Smooth muscle cell (in vitro differentiated cells): ENCODE measurements at regions not wholly inside any gene's neighbourhood (a gene's known extent, or its start where the extent isn't known, plus 50 kb on each side); places are given as distances from the start of the nearest gene placed in this dataset.

Experiments
- DNase-seq: peaks from one replicate; lab custom pipeline; 2025; ENCODE audit not compliant: unreplicated experiment; lab: John Stamatoyannopoulos, UW
- H2AFZ ChIP-seq: fragments of 200-600 bp; sonication (generic); 2 replicates; pipeline ENCODE4 v1.6.0; 2016; ENCODE audit warnings: antibody characterized with exemption, low read depth, mild to moderate bottlenecking
- H3F3A ChIP-seq: fragments of 200-600 bp; sonication (generic); 2 replicates; pipeline ENCODE4 v1.6.0; 2017; ENCODE audit warnings: antibody characterized with exemption, low read depth
- H3K27ac ChIP-seq: fragments of 200-600 bp; sonication (generic); 2 replicates; pipeline ENCODE4 v1.5.1; 2016; ENCODE audit warnings: low read depth, mild to moderate bottlenecking
- H3K27me3 ChIP-seq: fragments of 200-600 bp; sonication (generic); 2 replicates; pipeline ENCODE4 v1.6.1; 2016; ENCODE audit warnings: low read depth, mild to moderate bottlenecking
- H3K36me3 ChIP-seq: fragments of 200-600 bp; sonication (generic); 2 replicates; pipeline ENCODE4 v1.5.1; 2016; ENCODE audit warnings: low read depth
- H3K4me1 ChIP-seq: fragments of 200-600 bp; sonication (generic); 2 replicates; pipeline ENCODE4 v1.5.1; 2016; ENCODE audit warnings: low read depth
- H3K4me2 ChIP-seq: fragments of 200-600 bp; sonication (generic); 2 replicates; pipeline ENCODE4 v1.6.0; 2016; ENCODE audit warnings: mild to moderate bottlenecking
- H3K4me3 ChIP-seq: fragments of 200-600 bp; sonication (generic); 2 replicates; pipeline ENCODE4 v1.5.1; 2016; ENCODE audit warnings: mild to moderate bottlenecking
- H3K79me2 ChIP-seq: fragments of 200-600 bp; sonication (generic); 2 replicates; pipeline ENCODE4 v1.6.0; 2016; ENCODE audit warnings: low read depth, mild to moderate bottlenecking
- H3K9ac ChIP-seq: fragments of 200-600 bp; sonication (generic); 2 replicates; pipeline ENCODE4 v1.6.0; 2016; ENCODE audit warnings: low read depth
- H3K9me3 ChIP-seq: fragments of 200-600 bp; sonication (generic); replicated peaks from 2 replicates; pipeline ENCODE4 v1.5.1; 2016; ENCODE audit warnings: low read depth
- H4K20me1 ChIP-seq: fragments of 200-600 bp; sonication (generic); 2 replicates; pipeline ENCODE4 v1.6.0; 2016; ENCODE audit warnings: low read depth
- WGBS: methylation state at CpG from one replicate; pipeline ENCODE4 v1.1.7; 2016; ENCODE audit warnings: low lambda C conversion rate; 5-methylcytosine and 5-hydroxymethylcytosine counted together
- TF ChIP-seq, protein P1 (sequence below): fragments of 200-600 bp; sonication (generic); IDR thresholded peaks from 2 replicates; pipeline ENCODE4 v1.5.1; 2017; ENCODE audit warnings: borderline replicate concordance, mild to moderate bottlenecking, antibody characterized with exemption; ENCODE audit not compliant: insufficient read depth, poor library complexity, severe bottlenecking

DNA sequence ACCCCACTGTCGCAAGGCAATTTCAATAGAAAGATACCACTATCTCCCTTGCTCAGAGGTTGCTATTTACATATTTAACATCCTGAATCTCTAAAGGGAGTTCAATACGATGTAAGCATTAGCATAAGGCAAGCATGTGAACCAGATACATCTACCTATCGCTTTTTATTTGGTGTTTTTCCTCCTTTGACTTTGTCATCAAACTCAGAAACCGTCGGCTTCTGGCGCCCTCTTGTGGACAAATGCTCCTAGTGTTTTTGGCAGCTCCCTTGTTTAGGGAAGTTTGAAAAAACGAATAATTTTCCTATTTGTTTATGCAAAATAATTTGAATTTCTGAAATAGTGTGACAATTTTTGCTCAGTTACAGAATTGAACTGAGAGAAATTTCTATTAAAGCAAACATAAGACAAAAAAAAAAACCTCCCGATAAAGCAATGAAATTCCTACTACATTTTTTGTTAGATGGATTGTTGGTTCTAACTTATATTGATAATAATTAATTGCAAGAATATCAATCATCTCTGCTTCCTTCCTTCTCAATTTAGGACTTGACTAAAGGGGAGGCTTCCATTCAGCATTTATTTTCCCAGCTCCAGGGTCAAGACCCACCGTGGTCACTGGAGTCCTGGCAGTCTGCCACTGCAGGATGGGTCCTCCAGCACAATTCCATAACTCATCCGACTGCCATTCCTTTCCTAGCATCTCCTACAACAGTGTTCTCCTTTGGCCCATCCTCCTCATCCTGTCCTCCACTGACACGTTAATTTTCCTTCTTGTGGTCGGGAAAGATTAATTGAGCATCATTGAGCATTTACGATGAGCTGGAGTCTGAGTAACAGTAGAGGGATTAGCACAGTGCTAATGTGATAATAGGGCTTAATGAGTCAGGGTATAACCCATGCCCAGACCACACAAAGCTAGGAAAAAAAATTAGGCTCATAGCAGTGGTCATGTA lies 131.8 kb upstream of the CHD1 start:
- peak overlapping the region; percentile 75 for H3K4me2 ChIP-seq
- peak overlapping the region; percentile 66 for H2AFZ ChIP-seq
- 25% methylated on average over 13 of the region's 13 CpGs for WGBS
- no peaks in the 10 kb centered on the region for H4K20me1 ChIP-seq
- no peaks in the 10 kb centered on the region for H3F3A ChIP-seq
- no peaks in the 10 kb centered on the region for H3K36me3 ChIP-seq
- H3K9me3 ChIP-seq, result no peaks in the 10 kb centered on the region
- H3K4me1 ChIP-seq, result no peaks in the 10 kb centered on the region
- DNase-seq, result peak; percentile 23
- TF ChIP-seq, protein P1, sequence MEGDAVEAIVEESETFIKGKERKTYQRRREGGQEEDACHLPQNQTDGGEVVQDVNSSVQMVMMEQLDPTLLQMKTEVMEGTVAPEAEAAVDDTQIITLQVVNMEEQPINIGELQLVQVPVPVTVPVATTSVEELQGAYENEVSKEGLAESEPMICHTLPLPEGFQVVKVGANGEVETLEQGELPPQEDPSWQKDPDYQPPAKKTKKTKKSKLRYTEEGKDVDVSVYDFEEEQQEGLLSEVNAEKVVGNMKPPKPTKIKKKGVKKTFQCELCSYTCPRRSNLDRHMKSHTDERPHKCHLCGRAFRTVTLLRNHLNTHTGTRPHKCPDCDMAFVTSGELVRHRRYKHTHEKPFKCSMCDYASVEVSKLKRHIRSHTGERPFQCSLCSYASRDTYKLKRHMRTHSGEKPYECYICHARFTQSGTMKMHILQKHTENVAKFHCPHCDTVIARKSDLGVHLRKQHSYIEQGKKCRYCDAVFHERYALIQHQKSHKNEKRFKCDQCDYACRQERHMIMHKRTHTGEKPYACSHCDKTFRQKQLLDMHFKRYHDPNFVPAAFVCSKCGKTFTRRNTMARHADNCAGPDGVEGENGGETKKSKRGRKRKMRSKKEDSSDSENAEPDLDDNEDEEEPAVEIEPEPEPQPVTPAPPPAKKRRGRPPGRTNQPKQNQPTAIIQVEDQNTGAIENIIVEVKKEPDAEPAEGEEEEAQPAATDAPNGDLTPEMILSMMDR, result peak; percentile 96
- H3K27ac ChIP-seq, result peak overlapping the region; percentile 82
- no peak overlapping the region for H3K4me3 ChIP-seq
- no peaks in the 10 kb centered on the region for H3K79me2 ChIP-seq
- no peaks in the 10 kb centered on the region for H3K27me3 ChIP-seq
- no peak overlapping the region for H3K9ac ChIP-seq

DNA sequence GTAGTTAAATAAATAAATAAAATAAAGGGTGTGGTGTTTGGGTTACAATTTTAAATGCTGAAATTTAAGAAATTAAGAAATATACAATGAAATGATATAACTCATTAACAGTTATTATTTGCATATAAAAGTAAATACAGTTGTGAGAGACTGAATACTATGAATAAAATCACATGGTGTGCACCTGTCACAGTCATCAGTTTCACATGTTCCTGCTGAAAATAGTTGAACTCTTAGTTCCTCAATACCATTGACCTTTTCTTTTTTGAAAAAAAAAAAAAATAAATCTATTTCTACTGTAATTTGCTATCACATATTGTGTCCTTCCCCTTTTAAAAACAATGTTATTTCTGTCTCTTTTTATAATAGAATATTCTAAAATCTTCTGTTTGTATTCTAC lies 130.9 kb upstream of the CHD1 start:
- H3K4me3 ChIP-seq, result no peak overlapping the region
- TF ChIP-seq, protein P1, result no peak
- no peaks in the 10 kb centered on the region for H4K20me1 ChIP-seq
- no peaks in the 10 kb centered on the region for H3K79me2 ChIP-seq
- H3K9ac ChIP-seq, result no peak overlapping the region
- H2AFZ ChIP-seq, result no peak overlapping the region
- H3K36me3 ChIP-seq, result no peaks in the 10 kb centered on the region
- no peaks in the 10 kb centered on the region for H3K9me3 ChIP-seq
- H3K27me3 ChIP-seq, result no peaks in the 10 kb centered on the region
- H3K27ac ChIP-seq, result no peak overlapping the region
- no peak overlapping the region for H3K4me2 ChIP-seq
- H3K4me1 ChIP-seq, result no peaks in the 10 kb centered on the region
- no peaks in the 10 kb centered on the region for H3F3A ChIP-seq
- DNase-seq, result no peak

DNA sequence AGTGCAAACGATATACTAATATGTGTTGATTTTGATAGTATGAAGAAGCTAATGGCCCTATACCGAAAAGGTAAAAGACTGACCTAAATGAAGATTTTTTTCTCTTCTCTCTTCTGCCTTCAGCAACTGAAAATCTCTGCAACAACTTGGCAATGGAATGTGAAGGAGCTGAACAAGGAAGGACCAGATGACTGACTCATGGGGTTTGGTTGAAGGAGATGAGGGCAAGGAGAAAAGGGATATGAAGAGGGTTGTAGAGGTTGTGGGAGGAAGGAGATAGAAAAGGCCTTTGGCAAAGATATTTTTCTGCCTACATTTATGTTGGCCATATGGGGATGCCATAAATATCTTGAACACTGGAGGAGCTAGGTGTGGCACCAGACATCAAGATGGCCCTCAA lies 129.7 kb upstream of the CHD1 start:
- TF ChIP-seq, protein P1, result no peak
- 92% methylated on average over 2 of the region's 2 CpGs for WGBS
- Histone ChIP-seq H4K20me1 (no peaks in the 10 kb centered on the region), H3K27ac (no peak overlapping the region), H3K27me3 (no peaks in the 10 kb centered on the region), H3K4me1 (no peaks in the 10 kb centered on the region), H3K36me3 (no peaks in the 10 kb centered on the region), H3F3A (no peaks in the 10 kb centered on the region), H3K79me2 (no peaks in the 10 kb centered on the region), H3K4me2 (no peak overlapping the region), H2AFZ (no peak overlapping the region), H3K4me3 (no peak overlapping the region), H3K9me3 (no peaks in the 10 kb centered on the region), H3K9ac (no peak overlapping the region)
- DNase-seq, result no peak

DNA sequence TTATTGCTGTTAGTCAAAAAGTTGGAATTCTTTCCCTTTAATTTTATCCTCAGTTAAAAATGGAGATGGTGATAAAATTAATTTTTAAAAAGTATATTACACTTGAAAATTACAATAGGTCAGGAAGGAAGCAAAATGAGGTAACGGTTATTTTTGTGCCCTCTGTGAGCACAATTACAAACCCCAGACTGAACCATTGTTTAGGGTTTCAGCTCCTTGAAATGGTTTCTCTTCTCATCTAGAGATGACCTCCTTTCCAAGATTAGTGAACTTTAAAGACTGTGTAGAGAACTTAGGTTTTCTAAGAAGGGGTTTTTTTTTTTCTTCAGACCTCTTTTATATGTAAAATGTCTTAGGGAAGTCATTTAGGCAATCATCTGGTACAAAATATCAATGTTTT lies 126.2 kb upstream of the CHD1 start:
- Histone ChIP-seq H3K79me2 (no peaks in the 10 kb centered on the region), H3K27me3 (peaks cover 4% of the 10 kb centered on the region), H3K4me3 (no peak overlapping the region), H3K4me2 (no peak overlapping the region), H3K36me3 (no peaks in the 10 kb centered on the region), H3K9me3 (no peaks in the 10 kb centered on the region), H4K20me1 (no peaks in the 10 kb centered on the region), H3K9ac (no peak overlapping the region), H3F3A (no peaks in the 10 kb centered on the region), H2AFZ (no peak overlapping the region), H3K4me1 (no peaks in the 10 kb centered on the region), H3K27ac (no peak overlapping the region)
- 97% methylated on average over 1 of the region's 1 CpG for WGBS
- no peak for DNase-seq
- TF ChIP-seq, protein P1, result no peak
